HUDEP-2 (cell line): ENCODE measurements at regions not wholly inside any gene's neighbourhood (a gene's known extent, or its start where the extent isn't known, plus 50 kb on each side); places are given as distances from the start of the nearest gene placed in this dataset.

ENCODE experiments used
- DNase-seq, 76 experiments: peaks; one replicate each; lab custom pipeline; 2025; ENCODE audit not compliant: unreplicated experiment in 76 of 76; lab: John Stamatoyannopoulos, UW

DNA sequence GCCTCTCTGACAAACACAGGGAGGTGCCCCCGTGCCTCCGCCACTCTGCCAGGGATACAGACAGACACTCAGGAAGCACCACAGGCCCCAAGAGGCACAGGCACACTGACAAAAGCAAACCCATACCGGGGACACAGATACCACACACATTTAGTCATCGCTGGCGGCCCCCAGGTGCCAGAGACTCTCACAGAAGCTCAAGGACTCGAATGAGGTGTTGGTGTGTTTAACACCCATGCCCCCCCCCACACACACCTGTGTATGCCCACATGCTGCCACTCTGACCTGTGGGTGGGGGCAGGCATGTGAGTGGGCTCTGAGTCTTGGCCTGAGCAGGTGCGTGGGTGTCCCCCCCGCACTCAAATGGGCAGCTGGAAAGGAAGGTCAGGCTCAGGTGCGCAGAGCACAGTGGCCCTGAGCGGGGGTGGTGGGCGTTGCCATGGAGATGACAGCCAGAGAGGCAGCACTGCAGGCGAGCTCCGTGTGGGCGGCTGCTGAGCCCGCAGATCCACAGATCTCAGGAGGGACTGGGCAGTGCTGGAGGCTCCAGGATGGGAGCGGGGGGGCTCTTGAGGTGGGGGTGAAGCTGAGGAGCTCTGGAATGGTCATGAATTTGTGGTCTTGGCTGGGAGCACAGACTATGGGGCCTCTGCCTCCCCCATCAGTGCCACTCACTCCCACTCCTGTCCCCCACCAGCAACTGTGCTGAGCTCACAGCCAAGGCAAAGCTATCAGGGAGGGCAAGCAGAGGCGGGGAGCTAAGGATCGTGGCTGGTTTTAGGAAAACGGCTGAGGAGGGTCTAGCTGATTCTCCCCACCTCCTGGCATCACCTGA, 73.9 kb upstream of the TAF1B start:
- DNase-seq: peak in 1 of 76 experiments; percentile 13

DNA sequence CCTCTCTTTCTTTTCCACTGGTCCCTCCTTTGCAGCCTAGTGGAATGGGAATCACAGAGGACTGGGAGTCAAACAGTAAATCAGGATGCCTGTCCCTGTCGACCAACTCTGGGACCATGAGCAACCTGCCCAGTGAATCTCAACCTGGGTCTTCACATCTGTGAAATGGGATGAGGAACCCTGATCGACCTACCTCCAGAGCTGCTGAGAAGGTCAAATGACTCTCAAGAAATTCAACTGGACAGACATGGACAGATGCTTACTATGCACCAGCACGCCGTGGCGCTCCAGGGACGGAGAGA, 73.3 kb upstream of the TAF1B start:
- no peak for DNase-seq

DNA sequence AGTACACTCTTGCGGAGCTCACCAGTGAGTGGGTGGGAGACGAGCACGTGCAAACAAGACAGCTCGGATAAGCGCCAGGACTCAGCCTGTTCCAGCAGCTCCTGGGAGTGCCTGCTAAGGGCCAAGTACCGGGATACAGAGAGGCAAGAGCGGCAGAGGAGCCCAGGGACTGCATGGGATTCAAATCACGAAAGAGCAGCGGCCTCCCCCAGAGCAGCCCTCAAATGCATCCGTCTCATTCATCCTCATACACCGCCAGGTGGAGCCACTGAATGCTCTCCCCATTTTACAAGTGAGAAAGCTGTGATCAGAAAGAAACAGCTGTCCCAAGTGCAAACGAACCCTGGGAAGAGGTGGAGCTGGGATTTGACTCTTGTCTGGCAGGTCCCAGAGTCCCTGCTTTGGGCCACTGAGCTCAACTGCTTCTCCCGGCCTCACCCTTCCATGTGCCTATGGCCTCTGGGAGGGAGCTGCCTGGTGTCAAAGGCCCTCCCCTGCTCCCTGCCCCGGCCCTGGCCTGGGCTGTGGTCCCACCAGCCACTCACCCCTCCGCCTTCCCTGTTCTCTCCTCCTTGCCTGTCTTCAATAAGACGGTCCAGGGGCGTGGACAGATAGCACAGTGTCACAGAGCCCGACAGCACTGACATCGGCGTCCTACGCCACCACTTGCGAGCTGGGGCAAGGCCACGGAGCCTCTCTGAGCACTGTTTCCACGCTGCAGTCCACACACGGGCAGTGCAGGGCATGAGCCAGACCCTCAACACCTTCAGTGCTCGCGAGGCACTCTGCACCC, 72.8 kb upstream of the TAF1B start:
- DNase-seq: peak in 44 of 76 experiments; percentile 7 to 69 (median 26)

GRCh38 chr2:9771101-9771449, 72.2 kb upstream of the TAF1B start:
- no peak for DNase-seq

GRCh38 chr2:9771481-9772017, 71.7 kb upstream of the TAF1B start:
- DNase-seq: peak in 1 of 76 experiments; percentile 11

DNA sequence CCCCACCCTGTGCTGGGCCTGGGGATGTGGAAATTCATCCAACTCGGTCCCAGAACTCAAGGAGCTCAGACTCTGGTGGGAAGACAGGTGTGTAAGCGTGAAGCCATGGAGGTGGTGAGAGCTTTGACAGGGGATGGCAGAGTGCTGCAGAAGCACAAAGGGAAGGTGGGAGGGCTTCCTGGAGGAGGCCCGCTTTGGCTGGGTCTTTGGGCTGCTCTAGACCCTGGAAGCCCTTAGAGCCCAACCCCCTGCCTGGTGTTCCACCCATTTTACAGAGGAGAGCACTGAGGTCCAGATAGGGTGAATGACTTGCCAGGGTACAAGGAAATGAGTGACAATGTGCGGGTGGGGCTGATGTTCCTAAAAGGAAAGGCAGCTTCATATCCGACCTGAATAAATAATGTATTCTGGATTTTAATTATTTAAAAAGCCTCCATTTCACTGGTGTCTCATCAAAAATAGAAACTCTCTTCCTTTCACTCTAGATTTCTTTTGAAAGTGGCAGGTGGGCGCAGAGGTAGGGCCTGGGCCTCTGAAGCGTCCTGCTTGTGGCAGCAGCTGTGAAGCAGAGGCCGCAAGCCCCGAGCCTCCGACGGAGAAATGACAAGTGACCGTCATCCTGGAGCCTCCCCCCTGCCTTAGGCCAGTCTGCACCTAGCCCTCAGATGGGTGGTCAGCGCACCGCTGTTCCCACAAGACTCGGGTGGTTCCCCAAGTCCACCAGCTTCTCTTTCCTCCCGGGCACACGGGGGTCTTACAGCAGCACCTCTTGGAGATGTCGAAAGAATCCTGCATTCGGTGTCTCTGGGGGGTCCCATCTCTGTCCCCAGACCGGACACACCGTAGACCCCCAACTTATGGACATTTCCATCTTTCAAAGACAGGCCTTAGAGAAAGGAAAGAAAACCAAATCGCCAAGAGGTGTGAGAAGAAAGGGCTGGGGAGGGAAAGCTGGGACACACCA, 71.0 kb upstream of the TAF1B start:
- DNase-seq: no peak

DNA sequence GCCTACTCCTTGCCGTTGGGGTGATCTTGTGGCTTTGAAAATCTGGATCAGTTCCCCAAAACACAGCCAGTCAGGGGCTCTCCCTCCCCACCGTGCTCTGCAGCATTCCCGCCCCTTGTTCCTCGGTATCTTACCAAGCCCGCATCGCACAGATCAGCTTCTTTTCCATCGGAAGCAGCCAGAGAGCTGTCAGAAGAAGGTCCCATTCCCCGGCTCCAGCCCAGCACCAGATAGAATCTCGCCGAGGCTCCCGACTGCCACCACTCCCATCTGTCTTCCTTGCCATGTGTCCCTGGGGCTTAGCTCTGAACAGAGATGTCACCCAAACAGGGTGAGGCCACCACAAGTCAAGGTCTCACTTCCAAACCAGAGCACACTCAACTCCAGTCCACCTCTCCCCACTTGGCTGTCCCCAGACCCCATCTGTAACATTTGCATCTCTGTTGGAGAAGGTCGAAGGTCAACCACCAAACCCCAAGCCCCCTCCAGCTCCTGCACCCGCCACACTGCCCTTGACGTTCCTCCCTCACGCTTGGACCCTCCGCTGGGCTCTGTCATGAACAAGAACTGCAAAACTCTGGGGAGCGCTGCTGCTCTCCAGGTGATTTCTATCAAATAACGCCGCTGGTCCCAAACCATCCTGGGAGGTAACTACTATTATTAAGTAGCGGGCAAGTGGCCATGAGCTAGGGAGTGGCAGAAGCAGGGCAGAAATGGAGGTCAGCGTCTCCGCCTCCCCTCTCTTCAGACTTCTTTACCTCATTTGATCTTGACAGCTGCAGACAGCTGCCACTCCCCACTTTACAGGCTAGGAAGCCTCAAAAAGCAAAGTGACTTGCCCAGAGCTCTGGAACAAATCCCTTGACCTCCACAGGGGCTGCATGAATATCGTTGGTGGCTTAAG, 70.0 kb upstream of the TAF1B start:
- DNase-seq: no peak

DNA sequence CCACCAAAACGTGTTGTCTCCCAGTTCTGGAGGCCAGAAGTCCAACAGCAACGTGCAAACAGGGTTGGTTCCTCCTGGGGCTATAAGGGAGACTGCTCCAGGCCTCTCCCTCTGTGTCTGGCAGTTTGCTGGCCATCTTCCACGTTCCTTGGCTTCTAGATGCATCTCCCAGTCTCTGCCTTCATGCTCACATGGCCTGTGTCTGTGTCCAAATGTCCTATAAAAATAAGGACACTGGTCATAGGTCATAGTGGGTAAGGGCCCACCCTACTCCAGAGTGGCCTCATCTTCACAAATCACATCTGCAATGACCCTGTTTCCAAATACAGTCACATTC, 69.4 kb upstream of the TAF1B start:
- DNase-seq: no peak

GRCh38 chr2:9774266-9774665, 69.0 kb upstream of the TAF1B start:
- DNase-seq: no peak

GRCh38 chr2:9775351-9775750, 67.9 kb upstream of the TAF1B start:
- DNase-seq: no peak

DNA sequence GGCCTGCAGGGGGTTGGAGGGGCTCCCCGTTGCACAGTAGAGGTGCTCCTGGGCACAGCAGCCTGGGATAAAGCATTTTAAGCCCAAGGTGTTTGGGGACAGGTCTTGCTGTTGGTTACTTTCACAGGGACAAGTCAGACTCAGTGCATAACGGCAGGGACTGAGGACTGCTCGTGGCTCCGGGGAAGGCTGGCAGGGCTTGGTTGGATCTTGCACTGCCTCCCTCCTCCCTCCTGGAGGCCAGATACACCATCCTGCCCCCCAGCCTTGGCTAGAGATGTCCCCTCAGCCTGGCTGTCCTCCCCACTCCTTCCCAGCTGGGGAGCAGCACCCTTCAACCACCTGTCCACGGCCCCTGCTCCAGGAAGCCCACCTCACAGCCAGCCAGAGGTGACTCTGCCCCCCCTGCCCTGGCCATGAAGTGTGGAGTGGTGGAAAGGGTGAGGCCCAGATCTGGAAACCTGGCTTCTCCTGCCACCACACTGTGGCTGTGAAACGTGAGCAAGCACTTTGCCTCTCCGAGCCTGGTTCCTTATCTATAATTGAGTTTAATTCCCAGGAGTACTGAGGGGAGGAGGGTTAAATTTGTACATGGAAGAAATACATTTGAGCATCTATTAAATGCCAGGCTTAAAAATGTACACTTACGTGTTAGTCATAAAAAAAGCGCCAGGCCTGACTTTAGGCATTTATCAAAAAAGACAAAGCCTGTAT, 67.1 kb upstream of the TAF1B start:
- no peak for DNase-seq

- no peak for DNase-seq
Measured at GRCh38 chr2:9777081-9777480, 66.2 kb upstream of the TAF1B start.

DNA sequence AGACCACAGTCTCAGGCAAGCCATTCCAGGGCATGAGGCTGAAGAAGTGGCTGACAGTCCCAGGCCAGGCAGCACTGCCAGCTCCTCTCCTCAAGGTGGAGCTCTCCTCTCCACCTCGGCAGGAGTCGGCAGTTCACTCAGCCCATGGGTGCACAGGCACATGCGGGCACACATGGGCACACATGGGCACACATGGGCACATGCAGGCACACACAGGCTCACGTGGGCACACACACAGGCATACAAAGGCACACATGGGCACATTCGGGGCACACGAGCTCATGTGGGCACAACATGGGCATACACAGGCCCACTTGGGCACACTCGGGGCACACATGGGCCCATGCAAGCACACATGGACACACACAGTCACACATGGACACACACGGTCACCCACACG, 65.3 kb upstream of the TAF1B start:
- peak in 37 of 76 experiments; percentile 6 to 50 (median 22) for DNase-seq

DNA sequence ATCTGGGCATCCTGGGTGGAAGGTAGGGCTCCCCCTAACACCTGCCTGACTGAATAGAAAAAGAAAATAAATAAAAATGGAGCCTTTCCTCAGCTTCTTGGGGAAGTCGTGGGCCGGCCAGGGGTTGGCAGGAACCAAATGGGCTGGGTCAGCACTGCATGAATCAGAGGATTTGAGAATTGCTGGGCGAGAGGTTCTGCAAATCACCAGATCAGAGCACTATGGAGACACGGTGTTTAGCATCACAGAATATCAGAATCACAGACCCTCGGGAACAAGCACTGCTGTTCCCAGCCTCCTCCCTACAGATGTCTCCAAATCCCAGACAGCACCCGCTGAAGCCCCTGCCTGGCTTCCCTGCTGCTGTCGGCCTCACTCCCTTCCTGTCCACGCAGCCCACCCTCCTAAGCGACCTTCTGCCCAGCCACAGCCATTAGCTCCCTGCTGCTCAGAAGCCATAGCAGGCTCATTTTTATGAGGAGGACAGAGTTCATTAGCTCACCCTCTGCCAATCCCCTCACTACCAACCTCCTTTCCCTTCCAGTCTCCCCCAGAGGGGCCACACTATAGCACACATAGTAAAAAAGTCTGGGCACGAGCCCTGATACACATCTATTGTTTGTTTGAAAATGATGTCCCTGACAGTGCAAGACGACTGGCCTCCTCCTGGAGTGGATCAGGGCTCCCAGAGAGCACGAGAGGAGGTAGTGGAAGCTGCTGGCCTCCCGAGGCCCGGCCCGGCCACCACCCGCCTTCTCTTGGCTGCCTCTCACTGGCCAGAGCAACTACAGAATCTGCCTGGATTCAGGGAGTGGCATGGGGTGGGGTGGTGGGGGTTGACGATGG, 64.6 kb upstream of the TAF1B start:
- no peak for DNase-seq

- no peak for DNase-seq
Measured at GRCh38 chr2:9779596-9780264, 63.5 kb upstream of the TAF1B start.

GRCh38 chr2:9780368-9781130, 62.7 kb upstream of the TAF1B start:
- no peak for DNase-seq

GRCh38 chr2:9781252-9781651, 62.0 kb upstream of the TAF1B start:
- DNase-seq: no peak
